ENCODE measurements at regions not wholly inside any gene's neighbourhood (a gene's known extent, or its start where the extent isn't known, plus 50 kb on each side); places are given as distances from the start of the nearest gene placed in this dataset.
"Not testable (repeated sequence)": the region's sequence is repeated elsewhere in the genome, so short reads cannot be mapped to it uniquely, and the experiment has no call there.

- not testable (repeated sequence) for H3K36me3 ChIP-seq (ENCODE audit: control insufficient read depth, insufficient read depth, low read length); H3K4me3 ChIP-seq (ENCODE audit: insufficient read depth, low read depth, low read length); H3K27me3 ChIP-seq (ENCODE audit: control insufficient read depth, insufficient read depth, low read length, poor library complexity, severe bottlenecking); H3K9me3 ChIP-seq (ENCODE audit: control insufficient read depth, low read length); H3K4me1 ChIP-seq (ENCODE audit: control insufficient read depth, insufficient read depth, low read length); H3K27ac ChIP-seq (ENCODE audit: insufficient read depth, low read depth, low read length, poor library complexity, severe bottlenecking)
These were observed 106.7 kb upstream of the CTSV start for GRCh38 chr9:97145680-97146079.

GRCh38 chr9:97140566-97140965 is 101.6 kb upstream of the CTSV start:
- no peak overlapping the region for H3K27ac ChIP-seq (ENCODE audit: insufficient read depth, low read depth, low read length, poor library complexity, severe bottlenecking)
- no peaks in the 10 kb centered on the region for H3K36me3 ChIP-seq (ENCODE audit: control insufficient read depth, insufficient read depth, low read length)
- 48 to 49% methylated on average over 2 of the region's 2 CpGs for WGBS, 2 experiments
- no peaks in the 10 kb centered on the region for H3K9me3 ChIP-seq (ENCODE audit: control insufficient read depth, low read length)
- H3K4me3 ChIP-seq (ENCODE audit: insufficient read depth, low read depth, low read length): no peak overlapping the region
- H3K4me1 ChIP-seq (ENCODE audit: control insufficient read depth, insufficient read depth, low read length): no peaks in the 10 kb centered on the region
- no peaks in the 10 kb centered on the region for H3K27me3 ChIP-seq (ENCODE audit: control insufficient read depth, insufficient read depth, low read length, poor library complexity, severe bottlenecking)

GRCh38 chr9:97136421-97136820 is 97.5 kb upstream of the CTSV start:
- Histone ChIP-seq H3K4me1 (ENCODE audit: control insufficient read depth, insufficient read depth, low read length) (no peaks in the 10 kb centered on the region), H3K36me3 (ENCODE audit: control insufficient read depth, insufficient read depth, low read length) (no peaks in the 10 kb centered on the region), H3K27me3 (ENCODE audit: control insufficient read depth, insufficient read depth, low read length, poor library complexity, severe bottlenecking) (no peaks in the 10 kb centered on the region), H3K27ac (ENCODE audit: insufficient read depth, low read depth, low read length, poor library complexity, severe bottlenecking) (no peak overlapping the region), H3K9me3 (ENCODE audit: control insufficient read depth, low read length) (no peaks in the 10 kb centered on the region), H3K4me3 (ENCODE audit: insufficient read depth, low read depth, low read length) (no peak overlapping the region)
- WGBS, 2 experiments: 94 to 96% methylated on average over 2 of the region's 2 CpGs

- H3K4me1 ChIP-seq (ENCODE audit: control insufficient read depth, insufficient read depth, low read length); H3K9me3 ChIP-seq (ENCODE audit: control insufficient read depth, low read length); H3K36me3 ChIP-seq (ENCODE audit: control insufficient read depth, insufficient read depth, low read length); H3K27ac ChIP-seq (ENCODE audit: insufficient read depth, low read depth, low read length, poor library complexity, severe bottlenecking); H3K27me3 ChIP-seq (ENCODE audit: control insufficient read depth, insufficient read depth, low read length, poor library complexity, severe bottlenecking); H3K4me3 ChIP-seq (ENCODE audit: insufficient read depth, low read depth, low read length): not testable (repeated sequence)
- 91 to 100% methylated on average over 2 to 4 of the region's 4 CpGs for WGBS, 2 experiments
These were observed 95.0 kb upstream of the CTSV start for GRCh38 chr9:97133966-97134365.

- H3K9me3 ChIP-seq (ENCODE audit: control insufficient read depth, low read length): no peaks in the 10 kb centered on the region
- H3K4me3 ChIP-seq (ENCODE audit: insufficient read depth, low read depth, low read length): no peak overlapping the region
- H3K4me1 ChIP-seq (ENCODE audit: control insufficient read depth, insufficient read depth, low read length): no peaks in the 10 kb centered on the region
- H3K27ac ChIP-seq (ENCODE audit: insufficient read depth, low read depth, low read length, poor library complexity, severe bottlenecking): no peak overlapping the region
- WGBS, 2 experiments: 92% methylated on average over 2 of the region's 2 CpGs
- no peaks in the 10 kb centered on the region for H3K27me3 ChIP-seq (ENCODE audit: control insufficient read depth, insufficient read depth, low read length, poor library complexity, severe bottlenecking)
- no peaks in the 10 kb centered on the region for H3K36me3 ChIP-seq (ENCODE audit: control insufficient read depth, insufficient read depth, low read length)
These were observed 93.9 kb upstream of the CTSV start for GRCh38 chr9:97132865-97133264.

- WGBS, 2 experiments: 93 to 96% methylated on average over 16 of the region's 16 CpGs
- not testable (repeated sequence) for H3K27ac ChIP-seq (ENCODE audit: insufficient read depth, low read depth, low read length, poor library complexity, severe bottlenecking); H3K27me3 ChIP-seq (ENCODE audit: control insufficient read depth, insufficient read depth, low read length, poor library complexity, severe bottlenecking); H3K4me3 ChIP-seq (ENCODE audit: insufficient read depth, low read depth, low read length); H3K4me1 ChIP-seq (ENCODE audit: control insufficient read depth, insufficient read depth, low read length); H3K36me3 ChIP-seq (ENCODE audit: control insufficient read depth, insufficient read depth, low read length); H3K9me3 ChIP-seq (ENCODE audit: control insufficient read depth, low read length)
These were observed 91.9 kb upstream of the CTSV start for GRCh38 chr9:97130864-97131263.

- H3K4me3 ChIP-seq (ENCODE audit: insufficient read depth, low read depth, low read length); H3K27me3 ChIP-seq (ENCODE audit: control insufficient read depth, insufficient read depth, low read length, poor library complexity, severe bottlenecking); H3K36me3 ChIP-seq (ENCODE audit: control insufficient read depth, insufficient read depth, low read length); H3K4me1 ChIP-seq (ENCODE audit: control insufficient read depth, insufficient read depth, low read length); H3K27ac ChIP-seq (ENCODE audit: insufficient read depth, low read depth, low read length, poor library complexity, severe bottlenecking); H3K9me3 ChIP-seq (ENCODE audit: control insufficient read depth, low read length): not testable (repeated sequence)
- WGBS, 2 experiments: 90 to 95% methylated on average over 26 to 27 of the region's 27 CpGs
These were observed 91.4 kb upstream of the CTSV start for GRCh38 chr9:97130387-97130786.

- Histone ChIP-seq H3K4me3 (ENCODE audit: insufficient read depth, low read depth, low read length) (no peak overlapping the region), H3K4me1 (ENCODE audit: control insufficient read depth, insufficient read depth, low read length) (no peaks in the 10 kb centered on the region), H3K9me3 (ENCODE audit: control insufficient read depth, low read length) (no peaks in the 10 kb centered on the region), H3K36me3 (ENCODE audit: control insufficient read depth, insufficient read depth, low read length) (no peaks in the 10 kb centered on the region), H3K27me3 (ENCODE audit: control insufficient read depth, insufficient read depth, low read length, poor library complexity, severe bottlenecking) (no peaks in the 10 kb centered on the region), H3K27ac (ENCODE audit: insufficient read depth, low read depth, low read length, poor library complexity, severe bottlenecking) (no peak overlapping the region)
- WGBS, 2 experiments: 92 to 95% methylated on average over 3 of the region's 3 CpGs
These were observed 90.0 kb upstream of the CTSV start for GRCh38 chr9:97128919-97129318.

- Histone ChIP-seq H3K27me3 (ENCODE audit: control insufficient read depth, insufficient read depth, low read length, poor library complexity, severe bottlenecking) (no peaks in the 10 kb centered on the region), H3K36me3 (ENCODE audit: control insufficient read depth, insufficient read depth, low read length) (no peaks in the 10 kb centered on the region), H3K9me3 (ENCODE audit: control insufficient read depth, low read length) (no peaks in the 10 kb centered on the region), H3K4me3 (ENCODE audit: insufficient read depth, low read depth, low read length) (no peak overlapping the region), H3K4me1 (ENCODE audit: control insufficient read depth, insufficient read depth, low read length) (no peaks in the 10 kb centered on the region), H3K27ac (ENCODE audit: insufficient read depth, low read depth, low read length, poor library complexity, severe bottlenecking) (no peak overlapping the region)
- WGBS, 2 experiments: 84 to 85% methylated on average over 3 of the region's 4 CpGs
These were observed 85.3 kb upstream of the CTSV start for GRCh38 chr9:97124256-97124655.

- Histone ChIP-seq H3K9me3 (ENCODE audit: control insufficient read depth, low read length) (no peaks in the 10 kb centered on the region), H3K27ac (ENCODE audit: insufficient read depth, low read depth, low read length, poor library complexity, severe bottlenecking) (no peak overlapping the region), H3K27me3 (ENCODE audit: control insufficient read depth, insufficient read depth, low read length, poor library complexity, severe bottlenecking) (no peaks in the 10 kb centered on the region), H3K4me1 (ENCODE audit: control insufficient read depth, insufficient read depth, low read length) (no peaks in the 10 kb centered on the region), H3K4me3 (ENCODE audit: insufficient read depth, low read depth, low read length) (no peak overlapping the region), H3K36me3 (ENCODE audit: control insufficient read depth, insufficient read depth, low read length) (no peaks in the 10 kb centered on the region)
- WGBS, 2 experiments: 95 to 97% methylated on average over 2 of the region's 2 CpGs
These were observed 71.8 kb upstream of the CTSV start for GRCh38 chr9:97110696-97111095.

- no peak overlapping the region for H3K4me3 ChIP-seq (ENCODE audit: insufficient read depth, low read depth, low read length)
- no peaks in the 10 kb centered on the region for H3K9me3 ChIP-seq (ENCODE audit: control insufficient read depth, low read length)
- WGBS, 2 experiments: 26 to 37% methylated on average over 4 of the region's 4 CpGs
- H3K27me3 ChIP-seq (ENCODE audit: control insufficient read depth, insufficient read depth, low read length, poor library complexity, severe bottlenecking): no peaks in the 10 kb centered on the region
- no peaks in the 10 kb centered on the region for H3K4me1 ChIP-seq (ENCODE audit: control insufficient read depth, insufficient read depth, low read length)
- no peaks in the 10 kb centered on the region for H3K36me3 ChIP-seq (ENCODE audit: control insufficient read depth, insufficient read depth, low read length)
- H3K27ac ChIP-seq (ENCODE audit: insufficient read depth, low read depth, low read length, poor library complexity, severe bottlenecking): no peak overlapping the region
These were observed 70.4 kb upstream of the CTSV start for GRCh38 chr9:97109194-97109811.

Data from ectodermal cell (in vitro differentiated cells).